Mesendoderm (in vitro differentiated cells): ENCODE measurements at regions not wholly inside any gene's neighbourhood (a gene's known extent, or its start where the extent isn't known, plus 50 kb on each side); places are given as distances from the start of the nearest gene placed in this dataset.
A peak's percentile ranks its signal among the peaks of the same experiment; 100 is the strongest.

Source experiments
- DNase-seq: peaks from one replicate; pipeline ENCODE4 v3.0.0; 2013
- H2AK5ac ChIP-seq: 2 replicates; pipeline ENCODE4 v1.6.1; 2013; ENCODE audit warnings: low read length, inconsistent platforms
- H2BK120ac ChIP-seq: 2 replicates; pipeline ENCODE4 v1.6.1; 2013; ENCODE audit warnings: low read depth, mild to moderate bottlenecking, low read length, moderate library complexity, mixed read lengths
- H2BK15ac ChIP-seq: replicated peaks from 2 replicates; pipeline ENCODE4 v1.6.1; 2013; ENCODE audit warnings: low read depth, mild to moderate bottlenecking, moderate library complexity
- H2BK5ac ChIP-seq: 2 replicates; pipeline ENCODE4 v1.6.1; 2013; ENCODE audit warnings: low read length, inconsistent platforms
- H3K18ac ChIP-seq: 2 replicates; pipeline ENCODE4 v1.6.1; 2013; ENCODE audit warnings: mild to moderate bottlenecking, low read length, mixed read lengths
- H3K23ac ChIP-seq: one replicate; pipeline ENCODE4 v1.6.1; 2013; ENCODE audit warnings: low read length
- H3K27ac ChIP-seq: 2 replicates; pipeline ENCODE4 v1.5.1; 2013; ENCODE audit warnings: low read depth, mild to moderate bottlenecking, inconsistent platforms, low read length, moderate library complexity
- H3K27me3 ChIP-seq: 2 replicates; pipeline ENCODE4 v1.6.1; 2013; ENCODE audit warnings: low read length, control low read depth, mild to moderate bottlenecking, inconsistent platforms; ENCODE audit not compliant: insufficient read depth, poor library complexity
- H3K36me3 ChIP-seq: 2 replicates; pipeline ENCODE4 v1.6.1; 2013; ENCODE audit warnings: low read length, inconsistent platforms; ENCODE audit not compliant: control insufficient read depth, insufficient read depth
- H3K4ac ChIP-seq: one replicate; pipeline ENCODE4 v1.6.1; 2013; ENCODE audit warnings: low read depth, mild to moderate bottlenecking, low read length, moderate library complexity
- H3K4me1 ChIP-seq: 2 replicates; pipeline ENCODE4 v1.6.1; 2013; ENCODE audit warnings: low read depth, low read length, inconsistent platforms; ENCODE audit not compliant: control insufficient read depth
- H3K4me2 ChIP-seq: 2 replicates; pipeline ENCODE4 v1.6.1; 2013; ENCODE audit warnings: low read length
- H3K4me3 ChIP-seq: 2 replicates; pipeline ENCODE4 v1.5.1; 2013; ENCODE audit warnings: mild to moderate bottlenecking, low read length
- H3K56ac ChIP-seq: one replicate; pipeline ENCODE4 v1.6.1; 2013; ENCODE audit warnings: low read length
- H3K79me1 ChIP-seq: 2 replicates; pipeline ENCODE4 v1.6.1; 2013; ENCODE audit warnings: low read length, inconsistent platforms
- H3K79me2 ChIP-seq: 2 replicates; pipeline ENCODE4 v1.6.1; 2013; ENCODE audit warnings: mild to moderate bottlenecking, low read length; ENCODE audit not compliant: control insufficient read depth, insufficient read depth
- H3K9ac ChIP-seq: 2 replicates; pipeline ENCODE4 v1.6.1; 2013; ENCODE audit warnings: low read length, inconsistent platforms
- H4K5ac ChIP-seq: one replicate; pipeline ENCODE4 v1.6.1; 2013; ENCODE audit warnings: low read length
- H4K8ac ChIP-seq: one replicate; pipeline ENCODE4 v1.6.1; 2013; ENCODE audit warnings: low read depth, mild to moderate bottlenecking, control low read depth, low read length, moderate library complexity
- WGBS: extraction: QIAGEN DNeasy Blood & Tissue Kit; methylation state at CpG from one replicate; pipeline ENCODE4 v1.1.7; 2013; ENCODE audit warnings: low lambda C conversion rate, missing lambda C conversion rate; ENCODE audit not compliant: insufficient coverage; ENCODE audit errors: extremely low coverage; 5-methylcytosine and 5-hydroxymethylcytosine counted together

- WGBS, result no CpG with 5 or more reads among the region's 3 CpGs
- no peak overlapping the region for H3K27ac ChIP-seq
These were observed 1195.3 kb downstream of the EFNB2 start for GRCh38 chr13:105340061-105340606.

GRCh38 chr13:105338773-105339172, 1196.7 kb downstream of the EFNB2 start:
- H2AK5ac ChIP-seq, result no peak overlapping the region
- no peaks in the 10 kb centered on the region for H3K36me3 ChIP-seq
- no peak overlapping the region for H3K4ac ChIP-seq
- H3K4me1 ChIP-seq, result no peaks in the 10 kb centered on the region
- no peak overlapping the region for H2BK5ac ChIP-seq
- no peak overlapping the region for H2BK120ac ChIP-seq
- no peak overlapping the region for H2BK15ac ChIP-seq
- no peaks in the 10 kb centered on the region for H3K79me2 ChIP-seq
- no peak overlapping the region for H4K8ac ChIP-seq
- H3K9ac ChIP-seq, result no peak overlapping the region
- no peaks in the 10 kb centered on the region for H3K79me1 ChIP-seq
- no peaks in the 10 kb centered on the region for H3K27me3 ChIP-seq
- no peak overlapping the region for H3K4me2 ChIP-seq
- H3K23ac ChIP-seq, result no peak overlapping the region
- no peak overlapping the region for H4K5ac ChIP-seq
- no peak for DNase-seq
- no peak overlapping the region for H3K18ac ChIP-seq
- no peak overlapping the region for H3K4me3 ChIP-seq
- no CpG with 5 or more reads among the region's 2 CpGs for WGBS
- no peak overlapping the region for H3K27ac ChIP-seq
- H3K56ac ChIP-seq, result no peak overlapping the region

More at GRCh38 chr13:105340061-105340606, 1195.3 kb downstream of the EFNB2 start:
- H2AK5ac ChIP-seq, result no peak overlapping the region
- H4K8ac ChIP-seq, result no peak overlapping the region
- no peak overlapping the region for H4K5ac ChIP-seq
- H3K79me1 ChIP-seq, result no peaks in the 10 kb centered on the region
- no peak overlapping the region for H3K9ac ChIP-seq
- H3K27me3 ChIP-seq, result no peaks in the 10 kb centered on the region
- H2BK120ac ChIP-seq, result no peak overlapping the region
- H3K4me2 ChIP-seq, result no peak overlapping the region
- no peaks in the 10 kb centered on the region for H3K36me3 ChIP-seq
- no peak overlapping the region for H3K18ac ChIP-seq
- DNase-seq, result no peak
- no peaks in the 10 kb centered on the region for H3K4me1 ChIP-seq
- no peak overlapping the region for H3K56ac ChIP-seq
- no peak overlapping the region for H3K23ac ChIP-seq
- H2BK15ac ChIP-seq, result no peak overlapping the region
- no peak overlapping the region for H3K4ac ChIP-seq
- no peak overlapping the region for H2BK5ac ChIP-seq
- no peak overlapping the region for H3K4me3 ChIP-seq
- H3K79me2 ChIP-seq, result no peaks in the 10 kb centered on the region

GRCh38 chr13:105338006-105338405, 1197.5 kb downstream of the EFNB2 start:
- H3K56ac ChIP-seq, result no peak overlapping the region
- WGBS, result no CpG with 5 or more reads among the region's 6 CpGs
- no peak overlapping the region for H3K27ac ChIP-seq
- H3K4me3 ChIP-seq, result no peak overlapping the region
- no peaks in the 10 kb centered on the region for H3K79me1 ChIP-seq
- H3K4me2 ChIP-seq, result no peak overlapping the region
- H4K8ac ChIP-seq, result no peak overlapping the region
- H3K27me3 ChIP-seq, result no peaks in the 10 kb centered on the region
- H2BK120ac ChIP-seq, result no peak overlapping the region
- no peaks in the 10 kb centered on the region for H3K79me2 ChIP-seq
- H3K18ac ChIP-seq, result no peak overlapping the region
- H3K23ac ChIP-seq, result no peak overlapping the region
- no peak overlapping the region for H3K4ac ChIP-seq
- H2AK5ac ChIP-seq, result no peak overlapping the region
- no peak for DNase-seq
- H2BK5ac ChIP-seq, result no peak overlapping the region
- H3K4me1 ChIP-seq, result no peaks in the 10 kb centered on the region
- no peak overlapping the region for H2BK15ac ChIP-seq
- H4K5ac ChIP-seq, result no peak overlapping the region
- no peak overlapping the region for H3K9ac ChIP-seq
- no peaks in the 10 kb centered on the region for H3K36me3 ChIP-seq

GRCh38 chr13:105336706-105337576, 1198.5 kb downstream of the EFNB2 start:
- Histone ChIP-seq H3K4ac (no peak overlapping the region), H2BK120ac (no peak overlapping the region), H3K36me3 (no peaks in the 10 kb centered on the region), H4K5ac (no peak overlapping the region), H3K56ac (no peak overlapping the region), H2BK5ac (no peak overlapping the region), H3K79me1 (no peaks in the 10 kb centered on the region), H3K23ac (no peak overlapping the region), H3K4me2 (no peak overlapping the region), H2BK15ac (no peak overlapping the region), H4K8ac (no peak overlapping the region), H3K4me1 (no peaks in the 10 kb centered on the region), H2AK5ac (no peak overlapping the region), H3K79me2 (no peaks in the 10 kb centered on the region), H3K4me3 (no peak overlapping the region), H3K27me3 (no peaks in the 10 kb centered on the region), H3K9ac (no peak overlapping the region), H3K27ac (no peak overlapping the region), H3K18ac (no peak overlapping the region)
- WGBS, result no CpG with 5 or more reads among the region's 7 CpGs
- DNase-seq, result peak; percentile 21

- WGBS, result no CpG with 5 or more reads among the region's 3 CpGs
- Histone ChIP-seq H3K18ac (no peak overlapping the region), H2BK120ac (no peak overlapping the region), H3K27me3 (no peaks in the 10 kb centered on the region), H3K4me1 (no peaks in the 10 kb centered on the region), H3K36me3 (no peaks in the 10 kb centered on the region), H4K5ac (no peak overlapping the region), H3K4me3 (no peak overlapping the region), H3K79me2 (no peaks in the 10 kb centered on the region), H3K23ac (no peak overlapping the region), H3K56ac (no peak overlapping the region), H3K4ac (no peak overlapping the region), H3K27ac (no peak overlapping the region), H3K79me1 (no peaks in the 10 kb centered on the region), H3K4me2 (no peak overlapping the region), H2BK5ac (no peak overlapping the region), H4K8ac (no peak overlapping the region), H2BK15ac (no peak overlapping the region), H2AK5ac (no peak overlapping the region), H3K9ac (no peak overlapping the region)
- no peak for DNase-seq
These were observed 1201.3 kb downstream of the EFNB2 start for GRCh38 chr13:105334211-105334610.
